Esophagus squamous epithelium (tissue), 5 donors: ENCODE measurements at regions not wholly inside any gene's neighbourhood (a gene's known extent, or its start where the extent isn't known, plus 50 kb on each side); places are given as distances from the start of the nearest gene placed in this dataset.
"Not testable (repeated sequence)": the region's sequence is repeated elsewhere in the genome, so short reads cannot be mapped to it uniquely, and the experiment has no call there.

ENCODE experiments used
- DNase-seq: peaks from one replicate; lab custom pipeline; 2025; lab: John Stamatoyannopoulos, UW
- H3K27ac ChIP-seq, 4 donors: fragments of 200-600 bp; sonication (generic); one replicate each; pipeline ENCODE4 v1.5.1; 2016 to 2019; ENCODE audit warnings: mild to moderate bottlenecking in 1 of 4
- H3K27me3 ChIP-seq, 4 donors: fragments of 200-600 bp; sonication (generic); 1 replicate in 3 of 4; 2 replicates in 1 of 4; pipeline versions ENCODE4 v1.5.1 to v1.6.0; 2017 to 2021; ENCODE audit warnings: antibody characterized with exemption in 1 of 4
- H3K36me3 ChIP-seq, 3 donors: fragments of 200-600 bp; sonication (generic); one replicate each; pipeline ENCODE4 v1.5.1; 2016 to 2019
- H3K4me1 ChIP-seq, 3 donors: fragments of 200-600 bp; sonication (generic); one replicate each; pipeline ENCODE4 v1.5.1; 2017 to 2019
- H3K4me3 ChIP-seq, 4 donors: fragments of 200-600 bp; sonication (generic); 1 replicate in 3 of 4; 2 replicates in 1 of 4; pipeline ENCODE4 v1.5.1; 2016 to 2019; ENCODE audit warnings: mild to moderate bottlenecking in 2 of 4, moderate library complexity in 1 of 4
- H3K9me3 ChIP-seq, 3 donors: fragments of 200-600 bp; sonication (generic); one replicate each; pipeline ENCODE4 v1.5.1; 2016 to 2019
- CTCF ChIP-seq, 6 experiments: fragments of 450-650 bp in 4 of 6; fragments of 200-600 bp in 2 of 6; sonication (generic) in 2 of 6; IDR thresholded peaks; one replicate each; pipeline ENCODE4 v1.5.1; 2016 to 2019; ENCODE audit warnings: antibody characterized with exemption in 6 of 6, mild to moderate bottlenecking in 4 of 6, moderate library complexity in 4 of 6
- POLR2A ChIP-seq, 4 donors: fragments of 450-650 bp; IDR thresholded peaks; one replicate each; pipeline ENCODE4 v1.6.1; 2017; ENCODE audit warnings: antibody characterized with exemption in 4 of 4, mild to moderate bottlenecking in 4 of 4, moderate library complexity in 3 of 4
- WGBS, 2 donors: methylation state at CpG; one replicate each; pipeline ENCODE4 v1.1.5; 2018; 5-methylcytosine and 5-hydroxymethylcytosine counted together
- intact Hi-C: fragments of 100-400 bp; cut with DNase I; formaldehyde crosslinking; loops from one replicate; pipeline ENCODE4 v1.15.0; 2022
- donor health status: DM: yes; HTN: yes; CAD: no.

GRCh38 chr1:201729973-201730608 is 98.9 kb upstream of the IPO9 start:
- Histone ChIP-seq H3K9me3 (no peaks in the 10 kb centered on the region), H3K4me3 (no peak overlapping the region), H3K27me3 (no peaks in the 10 kb centered on the region), H3K36me3 (no peaks in the 10 kb centered on the region), H3K27ac (no peak overlapping the region), H3K4me1 (peaks cover 4 to 44% (median 6%) of the 10 kb centered on the region in 3 donors)
- TF ChIP-seq POLR2A (IDR thresholded peaks at IDR 0.05) (no peak), CTCF (IDR thresholded peaks at IDR 0.05) (no peak)
- WGBS, 2 donors = 78 to 88% methylated on average over 4 to 5 of the region's 5 CpGs
- intact Hi-C loops = no loop called here
- DNase-seq = no peak

- no peak overlapping the region for H3K4me3 ChIP-seq
- no peaks in the 10 kb centered on the region for H3K36me3 ChIP-seq
- no peak overlapping the region for H3K27ac ChIP-seq
- no peaks in the 10 kb centered on the region for H3K9me3 ChIP-seq
- H3K27me3 ChIP-seq = no peaks in the 10 kb centered on the region
- 39 to 70% methylated on average over 2 of the region's 2 CpGs for WGBS, 2 donors
- no peak for DNase-seq
- no peak for TF ChIP-seq CTCF (IDR thresholded peaks at IDR 0.05)
- no peak for TF ChIP-seq POLR2A (IDR thresholded peaks at IDR 0.05)
- peaks cover under 1 to 42% (median 6%) of the 10 kb centered on the region in 3 donors for H3K4me1 ChIP-seq
- intact Hi-C loops = no loop called here
These were observed 98.3 kb upstream of the IPO9 start for GRCh38 chr1:201730611-201731010.

GRCh38 chr1:201731142-201731541 is 97.8 kb upstream of the IPO9 start:
- no peak for DNase-seq
- intact Hi-C loops = no loop called here
- 76 to 86% methylated on average over 11 of the region's 11 CpGs for WGBS, 2 donors
- no peaks in the 10 kb centered on the region for H3K36me3 ChIP-seq
- no peaks in the 10 kb centered on the region for H3K27me3 ChIP-seq
- no peak overlapping the region for H3K27ac ChIP-seq
- no peak overlapping the region for H3K4me3 ChIP-seq
- no peaks in the 10 kb centered on the region for H3K9me3 ChIP-seq
- H3K4me1 ChIP-seq = peaks cover 6 to 42% (median 6%) of the 10 kb centered on the region in 3 donors
- TF ChIP-seq CTCF (IDR thresholded peaks at IDR 0.05) = no peak
- no peak for TF ChIP-seq POLR2A (IDR thresholded peaks at IDR 0.05)

- no peak for DNase-seq
- intact Hi-C loops = no loop called here
- Histone ChIP-seq H3K36me3 (no peaks in the 10 kb centered on the region), H3K4me1 (peaks cover 6 to 42% (median 11%) of the 10 kb centered on the region in 3 donors), H3K4me3 (no peak overlapping the region), H3K27ac (no peak overlapping the region), H3K9me3 (no peaks in the 10 kb centered on the region), H3K27me3 (no peaks in the 10 kb centered on the region)
- TF ChIP-seq CTCF (IDR thresholded peaks at IDR 0.05) = no peak
- no peak for TF ChIP-seq POLR2A (IDR thresholded peaks at IDR 0.05)
- 100% methylated on average over 1 of the region's 1 CpG; no CpG with 5 or more reads in 1 of the 2 donors for WGBS, 2 donors
These were observed 97.4 kb upstream of the IPO9 start for GRCh38 chr1:201731592-201731991.

- intact Hi-C loops = no loop called here
These were observed 96.6 kb upstream of the IPO9 start for GRCh38 chr1:201732351-201732750.

GRCh38 chr1:201734221-201734620 is 94.7 kb upstream of the IPO9 start:
- H3K36me3 ChIP-seq, H3K27ac ChIP-seq, H3K4me3 ChIP-seq, H3K9me3 ChIP-seq, intact Hi-C loops, H3K27me3 ChIP-seq, DNase-seq: not testable (repeated sequence)
- WGBS, 2 donors = 70 to 79% methylated on average over 2 to 4 of the region's 4 CpGs
- H3K4me1 ChIP-seq = peaks cover 9 to 57% (median 32%) of the 10 kb centered on the region in 3 donors

More at GRCh38 chr1:201732351-201732750, 96.6 kb upstream of the IPO9 start:
- no peak for TF ChIP-seq POLR2A (IDR thresholded peaks at IDR 0.05)
- TF ChIP-seq CTCF (IDR thresholded peaks at IDR 0.05) = no peak
- Histone ChIP-seq H3K36me3 (no peaks in the 10 kb centered on the region), H3K9me3 (no peaks in the 10 kb centered on the region), H3K27me3 (no peaks in the 10 kb centered on the region), H3K4me1 (peaks cover 1 to 42% (median 18%) of the 10 kb centered on the region in 3 donors), H3K27ac (no peak overlapping the region), H3K4me3 (no peak overlapping the region)
- no peak for DNase-seq
- WGBS, 2 donors = 83 to 90% methylated on average over 2 of the region's 2 CpGs
